ENCODE measurements at regions not wholly inside any gene's neighbourhood (a gene's known extent, or its start where the extent isn't known, plus 50 kb on each side); places are given as distances from the start of the nearest gene placed in this dataset.
"Not testable (repeated sequence)": the region's sequence is repeated elsewhere in the genome, so short reads cannot be mapped to it uniquely, and the experiment has no call there.

DNA sequence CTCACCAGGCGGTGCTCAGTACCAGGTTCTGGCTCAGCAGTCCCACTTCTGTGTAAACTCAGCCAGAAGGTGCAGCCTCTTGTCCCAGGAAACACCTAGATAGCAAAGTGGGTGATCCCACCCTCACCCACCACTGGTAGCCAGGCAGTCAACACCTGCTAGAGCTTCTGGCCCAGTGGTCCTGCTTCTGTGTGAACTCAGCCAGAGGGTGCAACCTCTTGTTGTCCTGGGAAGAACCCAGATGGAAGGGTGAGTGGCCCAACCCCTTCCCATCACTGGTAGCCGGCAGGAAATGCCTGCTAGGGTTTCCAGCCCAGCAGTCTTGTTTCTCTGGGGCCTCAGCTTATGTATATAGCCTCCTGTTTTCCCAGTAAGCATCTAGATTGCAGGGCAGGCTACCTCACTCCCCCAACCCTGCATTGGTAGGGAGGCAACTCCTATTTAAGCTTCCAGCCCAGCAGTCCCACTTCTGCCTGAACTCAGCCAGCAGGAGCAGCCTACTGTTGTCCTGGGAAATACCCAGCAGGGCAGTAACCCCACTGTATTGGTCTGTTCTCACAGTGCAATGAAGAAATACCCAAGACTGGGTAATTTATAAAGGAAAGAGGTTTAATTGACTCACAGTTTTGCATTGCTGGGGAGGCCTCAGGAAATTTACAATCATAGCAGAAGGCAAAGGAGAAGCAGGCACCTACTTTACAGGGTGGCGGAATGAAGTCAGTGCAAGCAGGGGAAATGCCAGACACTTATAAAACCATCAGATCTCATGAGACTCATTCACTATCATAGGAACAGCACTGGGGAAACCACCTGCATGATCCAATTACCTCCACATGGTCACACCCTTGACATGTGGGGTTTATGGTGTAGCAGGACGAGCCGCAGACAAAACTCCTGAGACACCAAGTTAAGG, 110.6 kb downstream of the DTWD1 start:
- Mint-ChIP-seq H3K9me3 (peaks cover 2 to 10% of the 10 kb centered on the region in 2 donors), H3K36me3 (ENCODE audit: insufficient read depth) (no peaks in the 10 kb centered on the region), H3K4me1 (ENCODE audit: low read depth in 2 of 2) (no peaks in the 10 kb centered on the region), H3K4me3 (no peak overlapping the region), H3K27me3 (peaks cover 5 to 30% of the 10 kb centered on the region in 2 donors), H3K27ac (no peak overlapping the region)
- DNase-seq = no peak
- ATAC-seq (replicated peaks) = no peak

DNA sequence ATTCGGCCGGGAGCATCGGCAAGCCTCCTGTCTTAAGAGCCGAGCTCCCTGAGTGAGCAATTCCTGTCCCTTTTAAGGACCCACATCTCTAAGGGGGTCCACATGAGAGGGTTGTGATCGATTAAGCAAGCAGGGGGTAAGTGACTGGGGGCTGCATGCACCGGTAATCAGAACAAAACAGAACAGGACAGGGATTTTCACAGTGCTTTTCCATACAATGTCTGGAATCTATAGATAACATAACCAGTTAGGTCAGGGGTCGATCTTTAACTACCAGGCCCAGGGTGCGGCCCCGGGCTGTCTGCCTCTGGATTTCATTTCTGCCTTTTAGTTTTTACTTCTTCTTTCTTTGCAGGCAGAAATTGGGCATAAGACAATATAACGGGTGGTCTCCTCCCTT, 111.3 kb downstream of the DTWD1 start:
- not testable (repeated sequence) for ATAC-seq (replicated peaks); DNase-seq; H3K4me3 Mint-ChIP-seq; H3K36me3 Mint-ChIP-seq (ENCODE audit: insufficient read depth); H3K27ac Mint-ChIP-seq; H3K9me3 Mint-ChIP-seq; H3K4me1 Mint-ChIP-seq (ENCODE audit: low read depth in 2 of 2)
- peaks cover 5 to 37% of the 10 kb centered on the region in 2 donors for H3K27me3 Mint-ChIP-seq

- not testable (repeated sequence) for H3K9me3 Mint-ChIP-seq; H3K4me3 Mint-ChIP-seq; H3K36me3 Mint-ChIP-seq (ENCODE audit: insufficient read depth); DNase-seq; H3K4me1 Mint-ChIP-seq (ENCODE audit: low read depth in 2 of 2); ATAC-seq (replicated peaks); H3K27ac Mint-ChIP-seq
- peaks cover 20 to 52% of the 10 kb centered on the region in 2 donors for H3K27me3 Mint-ChIP-seq
Observed at GRCh38 chr15:49734089-49734488, 113.2 kb downstream of the DTWD1 start.

- Mint-ChIP-seq H3K9me3 (peaks cover 0 to 7% of the 10 kb centered on the region in 2 donors), H3K36me3 (ENCODE audit: insufficient read depth) (no peaks in the 10 kb centered on the region), H3K4me3 (no peak overlapping the region), H3K27me3 (peaks cover 20 to 52% of the 10 kb centered on the region in 2 donors), H3K4me1 (ENCODE audit: low read depth in 2 of 2) (no peaks in the 10 kb centered on the region), H3K27ac (no peak overlapping the region)
- DNase-seq (no peak), ATAC-seq (replicated peaks) (no peak)
Observed at GRCh38 chr15:49734831-49735508, 114.1 kb downstream of the DTWD1 start.

GRCh38 chr15:49737127-49737526, 116.3 kb downstream of the DTWD1 start:
- Mint-ChIP-seq H3K4me3 (no peak overlapping the region), H3K27ac (no peak overlapping the region), H3K4me1 (ENCODE audit: low read depth in 2 of 2) (no peaks in the 10 kb centered on the region), H3K27me3 (peaks cover 20 to 53% of the 10 kb centered on the region in 2 donors), H3K36me3 (ENCODE audit: insufficient read depth) (no peaks in the 10 kb centered on the region), H3K9me3 (peaks cover 0 to 7% of the 10 kb centered on the region in 2 donors)
- no peak for DNase-seq
- ATAC-seq (replicated peaks) = no peak

DNA sequence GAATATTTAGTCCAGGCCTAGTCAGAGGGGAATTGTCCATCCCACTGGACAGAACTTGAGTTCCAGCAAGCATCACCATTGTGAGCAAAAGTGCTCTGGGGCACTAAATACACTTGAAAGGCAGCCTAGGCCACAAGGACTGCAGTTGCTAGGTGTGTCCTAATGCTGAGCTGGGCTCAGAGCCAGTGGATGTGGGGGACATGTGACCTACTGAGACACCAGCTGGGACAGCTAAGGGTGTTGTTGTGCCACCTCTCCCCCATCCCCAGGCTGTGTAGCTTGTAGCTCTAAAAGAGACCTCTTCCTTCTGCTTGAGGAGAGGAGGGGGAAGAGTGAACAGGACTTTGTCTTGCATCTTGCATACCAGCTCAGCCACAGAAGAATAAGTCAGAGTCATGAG, 120.9 kb downstream of the DTWD1 start:
- no peaks in the 10 kb centered on the region for H3K36me3 Mint-ChIP-seq (ENCODE audit: insufficient read depth)
- no peaks in the 10 kb centered on the region for H3K4me1 Mint-ChIP-seq (ENCODE audit: low read depth in 2 of 2)
- ATAC-seq (replicated peaks) (no peak), DNase-seq (no peak)
- no peaks in the 10 kb centered on the region for H3K9me3 Mint-ChIP-seq
- peaks cover 14 to 29% of the 10 kb centered on the region in 2 donors for H3K27me3 Mint-ChIP-seq
- H3K27ac Mint-ChIP-seq = no peak overlapping the region
- no peak overlapping the region for H3K4me3 Mint-ChIP-seq

DNA sequence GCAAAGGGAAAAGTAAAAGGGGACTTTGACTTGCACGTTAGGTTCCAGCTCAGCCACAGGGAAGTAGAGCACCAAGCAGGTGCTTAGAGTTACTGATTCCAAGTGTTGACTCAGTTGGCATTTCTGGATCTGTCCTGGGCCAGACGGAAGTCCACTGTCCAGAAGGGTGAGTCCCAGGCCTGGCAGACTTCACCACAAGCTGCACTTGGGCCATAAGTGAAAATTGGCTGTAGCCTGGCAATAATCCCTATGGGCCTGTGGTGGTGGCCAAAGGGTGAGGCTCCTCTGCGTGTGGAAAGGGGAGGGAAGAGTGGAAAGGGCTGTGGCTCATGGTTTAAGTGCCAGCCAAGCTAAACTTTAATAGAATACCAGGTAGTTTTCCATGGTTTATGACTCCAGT, 121.5 kb downstream of the DTWD1 start:
- Mint-ChIP-seq H3K36me3 (ENCODE audit: insufficient read depth) (no peaks in the 10 kb centered on the region), H3K27me3 (peaks cover 13 to 22% of the 10 kb centered on the region in 2 donors), H3K4me1 (ENCODE audit: low read depth in 2 of 2) (no peaks in the 10 kb centered on the region), H3K27ac (no peak overlapping the region), H3K9me3 (no peaks in the 10 kb centered on the region), H3K4me3 (no peak overlapping the region)
- DNase-seq (no peak), ATAC-seq (replicated peaks) (no peak)

- ATAC-seq (replicated peaks) = no peak
- no peaks in the 10 kb centered on the region for H3K9me3 Mint-ChIP-seq
- no peak overlapping the region for H3K4me3 Mint-ChIP-seq
- H3K4me1 Mint-ChIP-seq (ENCODE audit: low read depth in 2 of 2) = no peaks in the 10 kb centered on the region
- DNase-seq = no peak
- H3K27me3 Mint-ChIP-seq = peaks cover 5 to 15% of the 10 kb centered on the region in 2 donors
- no peak overlapping the region for H3K27ac Mint-ChIP-seq
- no peaks in the 10 kb centered on the region for H3K36me3 Mint-ChIP-seq (ENCODE audit: insufficient read depth)
Observed at GRCh38 chr15:49747340-49747739, 126.5 kb downstream of the DTWD1 start.

- Mint-ChIP-seq H3K9me3 (no peaks in the 10 kb centered on the region), H3K4me1 (ENCODE audit: low read depth in 2 of 2) (no peaks in the 10 kb centered on the region), H3K27me3 (peaks cover 5 to 9% of the 10 kb centered on the region in 2 donors), H3K27ac (no peak overlapping the region), H3K36me3 (ENCODE audit: insufficient read depth) (no peaks in the 10 kb centered on the region), H3K4me3 (no peak overlapping the region)
- ATAC-seq (replicated peaks) (no peak), DNase-seq (no peak)
Observed at GRCh38 chr15:49748791-49749190, 127.9 kb downstream of the DTWD1 start.

DNA sequence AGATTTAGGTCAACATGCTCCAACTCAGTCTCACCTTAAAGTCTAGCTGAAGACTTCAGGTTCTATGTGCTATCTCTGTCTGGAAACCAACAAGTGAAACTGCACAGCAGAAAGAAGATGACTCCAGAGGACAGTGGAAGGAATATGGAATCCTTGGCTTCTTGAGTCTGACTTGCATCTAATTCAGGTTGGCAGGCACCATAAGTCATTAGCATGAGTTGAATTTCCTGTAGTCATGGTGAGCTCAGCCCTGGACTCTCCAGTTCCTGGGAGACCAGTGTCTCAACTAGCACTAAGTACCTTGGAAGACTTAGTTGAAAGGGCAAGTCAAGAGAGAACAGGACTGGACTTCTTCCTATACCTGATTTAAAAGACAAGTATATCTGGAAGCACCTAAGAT, 129.7 kb downstream of the DTWD1 start:
- H3K27ac Mint-ChIP-seq = no peak overlapping the region
- H3K36me3 Mint-ChIP-seq (ENCODE audit: insufficient read depth) = no peaks in the 10 kb centered on the region
- H3K4me3 Mint-ChIP-seq = no peak overlapping the region
- DNase-seq (no peak), ATAC-seq (replicated peaks) (no peak)
- peaks cover 5 to 9% of the 10 kb centered on the region in 2 donors for H3K27me3 Mint-ChIP-seq
- no peaks in the 10 kb centered on the region for H3K9me3 Mint-ChIP-seq
- no peaks in the 10 kb centered on the region for H3K4me1 Mint-ChIP-seq (ENCODE audit: low read depth in 2 of 2)

GRCh38 chr15:49751191-49751590, 130.3 kb downstream of the DTWD1 start:
- peaks cover 5 to 9% of the 10 kb centered on the region in 2 donors for H3K27me3 Mint-ChIP-seq
- H3K4me3 Mint-ChIP-seq = no peak overlapping the region
- no peak overlapping the region for H3K27ac Mint-ChIP-seq
- H3K36me3 Mint-ChIP-seq (ENCODE audit: insufficient read depth) = no peaks in the 10 kb centered on the region
- no peaks in the 10 kb centered on the region for H3K4me1 Mint-ChIP-seq (ENCODE audit: low read depth in 2 of 2)
- ATAC-seq (replicated peaks) (no peak), DNase-seq (no peak)
- no peaks in the 10 kb centered on the region for H3K9me3 Mint-ChIP-seq

DNA sequence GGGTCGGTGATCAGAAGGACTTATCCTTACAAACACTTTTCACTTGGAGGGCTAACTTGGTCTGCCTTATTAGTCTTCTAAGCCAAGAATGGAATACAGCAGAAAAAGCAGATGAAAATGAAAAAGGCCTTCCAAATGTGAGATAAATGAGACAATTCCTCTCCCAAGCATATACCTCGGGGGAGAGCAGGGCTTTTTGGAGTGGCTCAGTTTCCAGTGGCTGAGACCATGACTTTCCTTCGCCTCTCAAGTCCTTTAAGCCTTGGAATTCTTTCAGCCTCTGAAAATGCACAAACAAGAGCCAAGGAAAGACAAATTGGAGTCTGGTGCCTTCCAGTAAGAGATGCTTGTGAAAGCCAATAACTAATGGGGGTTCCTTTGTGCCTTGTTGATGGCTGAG, 130.9 kb downstream of the DTWD1 start:
- ATAC-seq (replicated peaks) = no peak
- DNase-seq = no peak
- H3K36me3 Mint-ChIP-seq (ENCODE audit: insufficient read depth) = no peaks in the 10 kb centered on the region
- H3K4me1 Mint-ChIP-seq (ENCODE audit: low read depth in 2 of 2) = no peaks in the 10 kb centered on the region
- H3K27me3 Mint-ChIP-seq = peaks cover 5 to 9% of the 10 kb centered on the region in 2 donors
- H3K27ac Mint-ChIP-seq = no peak overlapping the region
- no peak overlapping the region for H3K4me3 Mint-ChIP-seq
- H3K9me3 Mint-ChIP-seq = no peaks in the 10 kb centered on the region

- ATAC-seq (replicated peaks) = no peak
- peaks cover 5 to 9% of the 10 kb centered on the region in 2 donors for H3K27me3 Mint-ChIP-seq
- H3K27ac Mint-ChIP-seq = no peak overlapping the region
- no peak overlapping the region for H3K4me3 Mint-ChIP-seq
- H3K4me1 Mint-ChIP-seq (ENCODE audit: low read depth in 2 of 2) = no peaks in the 10 kb centered on the region
- H3K9me3 Mint-ChIP-seq = no peaks in the 10 kb centered on the region
- DNase-seq = no peak
- no peaks in the 10 kb centered on the region for H3K36me3 Mint-ChIP-seq (ENCODE audit: insufficient read depth)
Observed at GRCh38 chr15:49752517-49752916, 131.7 kb downstream of the DTWD1 start.

GRCh38 chr15:49758456-49758855, 137.6 kb downstream of the DTWD1 start:
- Mint-ChIP-seq H3K4me3 (no peak overlapping the region), H3K27ac (no peak overlapping the region), H3K9me3 (peaks cover 3 to 18% of the 10 kb centered on the region in 2 donors), H3K36me3 (ENCODE audit: insufficient read depth) (no peaks in the 10 kb centered on the region), H3K27me3 (no peaks in the 10 kb centered on the region), H3K4me1 (ENCODE audit: low read depth in 2 of 2) (no peaks in the 10 kb centered on the region)
- DNase-seq (no peak), ATAC-seq (replicated peaks) (no peak)

Measured in effector memory CD8-positive, alpha-beta T cell (primary cell).